ENCODE measurements at regions not wholly inside any gene's neighbourhood (a gene's known extent, or its start where the extent isn't known, plus 50 kb on each side); places are given as distances from the start of the nearest gene placed in this dataset.

- Histone ChIP-seq H4K20me1 (replicated peaks in 1 of 2; ENCODE audit: control insufficient read depth in 1 of 2, insufficient read depth in 2 of 2, low read length in 2 of 2) (no peaks in the 10 kb centered on the region), H2BK12ac (ENCODE audit: low read depth, low read length) (no peak overlapping the region), H3K14ac (ENCODE audit: insufficient read length) (no peak overlapping the region), H2BK120ac (replicated peaks; ENCODE audit: low read depth, low read length) (no peak overlapping the region), H3K23me2 (ENCODE audit: low read depth, low read length) (no peaks in the 10 kb centered on the region; the same call in 1 of the 2 replicates), H3K79me2 (ENCODE audit: control insufficient read depth in 1 of 2, insufficient read depth in 2 of 2, low read length in 2 of 2) (no peaks in the 10 kb centered on the region), H3K9me3 (ENCODE audit: insufficient read depth in 2 of 2, low read depth in 1 of 2, low read length in 1 of 2) (no peaks in the 10 kb centered on the region), H4K8ac (ENCODE audit: extremely low read depth, insufficient read depth, low read length) (no peak overlapping the region), H3K79me1 (ENCODE audit: low read depth, low read length) (no peaks in the 10 kb centered on the region), H2BK15ac (ENCODE audit: low read length) (no peak overlapping the region), H3K36me3 (ENCODE audit: control insufficient read depth in 2 of 4, insufficient read depth in 4 of 4, low read length in 3 of 4) (peaks cover 0 to 2% (median 0%) of the 10 kb centered on the region in 4 experiments; a peak in 1 of 8 replicates), H2BK5ac (ENCODE audit: low read depth, low read length) (no peak overlapping the region), H3K4me3 (ENCODE audit: extremely low read depth in 1 of 4, insufficient read depth in 2 of 4, low read depth in 3 of 4, low read length in 4 of 4) (no peak overlapping the region), H3K56ac (replicated peaks; ENCODE audit: insufficient read length, low read depth, low read length) (no peak overlapping the region), H2BK20ac (ENCODE audit: low read length) (no peak overlapping the region), H4K91ac (replicated peaks; ENCODE audit: insufficient read length, low read length) (no peak overlapping the region), H2AFZ (ENCODE audit: low read length) (no peak overlapping the region), H3K18ac (ENCODE audit: extremely low read depth, low read length) (no peak overlapping the region), H2AK5ac (ENCODE audit: low read depth, low read length) (no peak overlapping the region), H3K27ac (ENCODE audit: low read depth, low read length) (no peak overlapping the region), H3K23ac (ENCODE audit: insufficient read length) (no peak overlapping the region), H3K4me2 (ENCODE audit: insufficient read depth in 1 of 2, low read depth in 2 of 2, low read length in 2 of 2) (no peak overlapping the region), H3K27me3 (replicated peaks in 1 of 4; ENCODE audit: control insufficient read depth in 3 of 4, extremely low read depth in 1 of 4, insufficient read depth in 3 of 4, low read length in 3 of 4) (no peaks in the 10 kb centered on the region), H4K5ac (ENCODE audit: insufficient read length, low read depth, low read length) (no peak overlapping the region), H3K9ac (replicated peaks in 1 of 4; ENCODE audit: extremely low read depth in 1 of 4, low read depth in 3 of 4, low read length in 3 of 4) (no peak overlapping the region), H3K4ac (replicated peaks; ENCODE audit: insufficient read length, low read depth, low read length) (no peak overlapping the region), H3K4me1 (replicated peaks in 1 of 4; ENCODE audit: control insufficient read depth in 3 of 4, insufficient read depth in 4 of 4, low read length in 3 of 4) (peaks cover 0 to 2% (median 0%) of the 10 kb centered on the region in 4 experiments; a peak in 1 of 7 replicates)
- POLR2A ChIA-PET (ENCODE audit: partially characterized antibody) = interaction anchor here (0.9 to 2.6 kb wide), 2 partner anchors 9 to 11 kb away, joined by 4 to 8 read pairs; no protein-coding TSS in a partner anchor
- DNase-seq (ENCODE audit: low read depth in 1 of 2, low spot score in 2 of 2) = no peak
- 89% methylated on average over 1 of the region's 1 CpG; no CpG with 5 or more reads in 1 of the 2 experiments for WGBS, 2 experiments (ENCODE audit: extremely low coverage in 1 of 2, insufficient coverage in 1 of 2, insufficient read length in 1 of 2, insufficient replicate concordance in 2 of 2, low coverage in 1 of 2, low lambda C conversion rate in 2 of 2, missing lambda C conversion rate in 1 of 2)
- no peak for FAIRE-seq
- CTCF ChIA-PET (ENCODE audit: partially characterized antibody) = interaction anchor here (0.5 to 2.8 kb wide), 34 partner anchors 11 to 648 kb away, joined by 3 to 13 read pairs (median 4); no protein-coding TSS in a partner anchor
These were observed 227.9 kb upstream of the PMFBP1 start for GRCh38 chr16:72399811-72400210.
